KMS-11 (cell line): ENCODE measurements at regions not wholly inside any gene's neighbourhood (a gene's known extent, or its start where the extent isn't known, plus 50 kb on each side); places are given as distances from the start of the nearest gene placed in this dataset.

Source experiments
- H2AFZ ChIP-seq: fragments of 200-600 bp; sonication (generic); 2 replicates; pipeline ENCODE4 v1.6.1; 2016; ENCODE audit warnings: antibody characterized with exemption, mixed run types, low read depth
- H3K27ac ChIP-seq: fragments of 200-600 bp; sonication (generic); 2 replicates; pipeline ENCODE4 v1.6.1; 2016; ENCODE audit warnings: mild to moderate bottlenecking, mixed run types
- H3K27me3 ChIP-seq: fragments of 200-600 bp; sonication (generic); 2 replicates; pipeline ENCODE4 v1.6.1; 2017; ENCODE audit warnings: mild to moderate bottlenecking, low read depth, mixed run types, moderate library complexity; ENCODE audit not compliant: insufficient read depth
- H3K36me3 ChIP-seq: fragments of 200-600 bp; sonication (generic); 2 replicates; pipeline ENCODE4 v1.6.1; 2017; ENCODE audit warnings: mild to moderate bottlenecking, mixed run types; ENCODE audit not compliant: insufficient read depth
- H3K4me1 ChIP-seq: fragments of 200-600 bp; sonication (generic); 2 replicates; pipeline ENCODE4 v1.6.1; 2016; ENCODE audit warnings: mild to moderate bottlenecking, low read depth, mixed run types; ENCODE audit not compliant: poor library complexity, severe bottlenecking
- H3K4me2 ChIP-seq: fragments of 200-600 bp; sonication (generic); 2 replicates; pipeline ENCODE4 v1.7.0; 2016; ENCODE audit warnings: mild to moderate bottlenecking, mixed run types
- H3K4me3 ChIP-seq: fragments of 200-600 bp; sonication (generic); IDR thresholded peaks from 2 replicates; pipeline ENCODE4 v1.6.1; 2017; ENCODE audit warnings: low read depth, low read length, mixed read lengths; ENCODE audit not compliant: insufficient read depth
- H3K79me2 ChIP-seq: fragments of 200-600 bp; sonication (generic); 2 replicates; pipeline ENCODE4 v1.6.1; 2016; ENCODE audit warnings: low read depth, mixed run types; ENCODE audit not compliant: insufficient read depth
- H3K9ac ChIP-seq: fragments of 200-600 bp; sonication (generic); 2 replicates; pipeline ENCODE4 v1.6.1; 2016; ENCODE audit warnings: mild to moderate bottlenecking, mixed run types
- H4K20me1 ChIP-seq: fragments of 200-600 bp; sonication (generic); 2 replicates; pipeline ENCODE4 v1.6.1; 2016; ENCODE audit warnings: mild to moderate bottlenecking, mixed run types; ENCODE audit not compliant: insufficient read depth
- TF ChIP-seq, protein P1 (sequence below): fragments of 200-600 bp; sonication (generic); conservative IDR thresholded peaks from 2 replicates; pipeline ENCODE4 v1.6.1; 2017; ENCODE audit warnings: low read depth, mild to moderate bottlenecking, antibody characterized with exemption, low read length, moderate library complexity, mixed read lengths

DNA sequence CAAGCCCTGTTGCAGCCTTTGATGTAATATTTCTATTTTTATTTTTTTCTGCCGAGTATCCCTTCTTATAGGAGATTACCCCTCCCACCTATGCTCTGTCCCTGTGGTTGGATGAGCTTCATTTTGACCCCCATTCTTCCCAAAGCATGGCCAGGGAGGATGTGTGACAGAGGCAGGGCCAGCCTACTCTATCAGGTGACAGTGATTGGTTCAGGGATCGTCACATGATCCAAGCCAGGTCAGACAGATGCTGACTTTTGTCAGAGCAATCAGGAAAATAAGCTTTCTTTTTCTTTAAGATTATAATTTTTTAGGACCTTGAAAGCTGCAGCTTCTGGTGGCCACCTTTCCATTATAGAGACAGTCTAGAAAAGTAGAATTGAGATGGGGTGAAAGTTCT is 314.3 kb downstream of the NUP35 start:
- no peaks in the 10 kb centered on the region for H3K36me3 ChIP-seq
- TF ChIP-seq, protein P1, sequence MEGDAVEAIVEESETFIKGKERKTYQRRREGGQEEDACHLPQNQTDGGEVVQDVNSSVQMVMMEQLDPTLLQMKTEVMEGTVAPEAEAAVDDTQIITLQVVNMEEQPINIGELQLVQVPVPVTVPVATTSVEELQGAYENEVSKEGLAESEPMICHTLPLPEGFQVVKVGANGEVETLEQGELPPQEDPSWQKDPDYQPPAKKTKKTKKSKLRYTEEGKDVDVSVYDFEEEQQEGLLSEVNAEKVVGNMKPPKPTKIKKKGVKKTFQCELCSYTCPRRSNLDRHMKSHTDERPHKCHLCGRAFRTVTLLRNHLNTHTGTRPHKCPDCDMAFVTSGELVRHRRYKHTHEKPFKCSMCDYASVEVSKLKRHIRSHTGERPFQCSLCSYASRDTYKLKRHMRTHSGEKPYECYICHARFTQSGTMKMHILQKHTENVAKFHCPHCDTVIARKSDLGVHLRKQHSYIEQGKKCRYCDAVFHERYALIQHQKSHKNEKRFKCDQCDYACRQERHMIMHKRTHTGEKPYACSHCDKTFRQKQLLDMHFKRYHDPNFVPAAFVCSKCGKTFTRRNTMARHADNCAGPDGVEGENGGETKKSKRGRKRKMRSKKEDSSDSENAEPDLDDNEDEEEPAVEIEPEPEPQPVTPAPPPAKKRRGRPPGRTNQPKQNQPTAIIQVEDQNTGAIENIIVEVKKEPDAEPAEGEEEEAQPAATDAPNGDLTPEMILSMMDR: no peak
- no peak overlapping the region for H2AFZ ChIP-seq

DNA sequence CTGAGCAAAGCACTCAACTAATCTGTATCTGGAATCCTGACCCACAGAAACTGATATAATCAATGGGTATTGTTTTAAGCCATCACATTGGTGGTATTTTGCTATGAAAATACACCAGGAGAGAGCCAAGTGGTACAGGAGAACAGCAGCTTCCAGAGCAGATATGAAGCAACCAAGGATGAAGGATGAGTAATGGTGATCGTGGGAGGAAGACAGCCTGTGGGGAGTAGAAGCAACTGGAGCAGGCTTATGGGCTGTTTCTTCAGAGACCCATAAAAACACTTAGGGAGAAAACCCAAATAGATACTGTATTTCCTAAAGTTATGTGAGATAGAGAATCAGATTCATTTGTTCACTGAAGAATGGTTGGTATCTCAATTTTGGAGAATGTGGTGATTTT is 330.8 kb downstream of the NUP35 start:
- Histone ChIP-seq H3K4me2 (no peak overlapping the region), H4K20me1 (no peaks in the 10 kb centered on the region), H3K9ac (no peak overlapping the region), H3K27me3 (no peaks in the 10 kb centered on the region), H3K4me1 (no peaks in the 10 kb centered on the region), H2AFZ (no peak overlapping the region), H3K27ac (no peak overlapping the region), H3K79me2 (no peaks in the 10 kb centered on the region), H3K4me3 (no peak overlapping the region), H3K36me3 (no peaks in the 10 kb centered on the region)
- TF ChIP-seq, protein P1: no peak

More for the DNA sequence above, 314.3 kb downstream of the NUP35 start:
- Histone ChIP-seq H3K27me3 (no peaks in the 10 kb centered on the region), H3K27ac (no peak overlapping the region), H3K4me2 (no peak overlapping the region), H3K9ac (no peak overlapping the region), H4K20me1 (no peaks in the 10 kb centered on the region), H3K4me3 (no peak overlapping the region), H3K79me2 (no peaks in the 10 kb centered on the region), H3K4me1 (no peaks in the 10 kb centered on the region)

DNA sequence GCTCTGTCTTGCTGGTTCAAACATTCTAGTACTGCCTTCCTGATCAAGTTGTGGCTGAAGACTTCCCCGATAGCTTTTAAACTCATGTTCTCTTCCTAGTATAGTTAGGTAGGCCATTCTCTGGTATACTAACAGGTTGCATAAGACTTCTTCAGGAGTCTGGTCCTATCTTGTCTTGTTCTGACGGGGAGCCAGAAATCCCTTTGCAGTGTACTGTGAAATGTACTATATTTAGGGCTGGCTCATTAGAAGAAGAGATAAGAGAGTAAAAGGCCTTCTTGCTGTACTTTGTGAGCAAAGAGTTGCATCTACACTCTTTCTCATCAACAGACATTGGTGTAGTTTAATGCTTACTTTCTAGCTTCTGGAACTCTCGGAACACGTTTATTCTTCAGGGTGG is 331.9 kb downstream of the NUP35 start:
- Histone ChIP-seq H3K27ac (no peak overlapping the region), H3K9ac (no peak overlapping the region), H4K20me1 (no peaks in the 10 kb centered on the region), H3K4me1 (no peaks in the 10 kb centered on the region), H3K4me3 (no peak overlapping the region), H3K4me2 (no peak overlapping the region), H3K36me3 (no peaks in the 10 kb centered on the region), H3K27me3 (no peaks in the 10 kb centered on the region), H3K79me2 (no peaks in the 10 kb centered on the region), H2AFZ (no peak overlapping the region)
- TF ChIP-seq, protein P1: no peak

DNA sequence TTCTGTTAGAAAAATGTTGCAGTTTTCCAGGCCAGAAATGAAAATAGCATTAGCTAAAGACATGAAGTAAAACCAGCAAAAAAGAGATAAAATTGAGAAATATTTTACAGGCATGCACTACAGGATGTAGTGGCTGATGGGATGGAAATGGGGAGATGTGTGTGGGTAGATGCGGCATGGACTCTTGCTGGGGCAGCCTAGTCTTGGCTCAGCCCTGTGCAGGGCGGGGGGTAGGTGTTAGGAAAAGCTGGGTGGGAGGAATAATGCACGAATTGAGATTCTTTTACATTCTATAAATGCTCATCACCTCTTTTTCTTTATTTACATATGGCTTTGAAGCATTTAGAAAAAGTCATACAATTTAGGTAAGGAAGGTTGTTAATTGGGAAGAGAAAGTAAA is 334.2 kb downstream of the NUP35 start:
- Histone ChIP-seq H3K9ac (no peak overlapping the region), H3K4me1 (no peaks in the 10 kb centered on the region), H3K4me2 (no peak overlapping the region), H3K27me3 (no peaks in the 10 kb centered on the region), H2AFZ (no peak overlapping the region), H3K36me3 (no peaks in the 10 kb centered on the region), H4K20me1 (no peaks in the 10 kb centered on the region), H3K27ac (no peak overlapping the region), H3K79me2 (no peaks in the 10 kb centered on the region), H3K4me3 (no peak overlapping the region)
- TF ChIP-seq, protein P1: no peak
